HepG2 (cell line): ENCODE measurements at regions not wholly inside any gene's neighbourhood (a gene's known extent, or its start where the extent isn't known, plus 50 kb on each side); places are given as distances from the start of the nearest gene placed in this dataset.

ENCODE experiments used
- ATAC-seq: fragments of 200-7000 bp; cut with Tn5 transposase; 3 replicates; pipeline ENCODE4 v1.9.1; 2020; ENCODE audit warnings: mild to moderate bottlenecking, moderate library complexity
- BruUV-seq: library from RNA; stranded (reverse); fragments of 400-500 nt; replicated peaks from 2 replicates; lab custom pipeline; 2021; lab: Mats Ljungman, UMichigan
- CTCF ChIA-PET: fragments of 300-600 bp; formaldehyde crosslinking; extraction: SDS; loops from one replicate; lab custom pipeline; 2021; ENCODE audit warnings: low total read pairs, inconsistent platforms, low intra/inter-chr PET ratio; lab: Yijun Ruan, JAX
- POLR2A ChIA-PET: fragments of 350-600 bp; sonication (Branson Sonifier 250); formaldehyde crosslinking; loops from one replicate; lab custom pipeline; 2020; ENCODE audit warnings: antibody characterized with exemption, inconsistent platforms; lab: Yijun Ruan, JAX
- DNase-seq: peaks from one replicate; pipeline ENCODE4 v3.0.0-alpha.2; 2015; ENCODE audit warnings: low spot score
- FAIRE-seq: peaks from 3 replicates; lab custom pipeline; 2011; peaks lifted over from hg19 to GRCh38; lab: Jason Lieb, UNC
- H2AFZ ChIP-seq: one replicate; pipeline ENCODE4 v1.6.1; 2011; ENCODE audit warnings: low read length, inconsistent platforms
- H3K27ac ChIP-seq: fragments of 300-600 bp; 3 replicates; pipeline ENCODE4 v1.8.0; 2011; ENCODE audit warnings: mixed run types, mild to moderate bottlenecking, mixed read lengths, low read length, inconsistent platforms; ENCODE audit not compliant: insufficient read depth; ENCODE audit errors: extremely low read length
- H3K27me3 ChIP-seq, 2 experiments: fragments of 200-600 bp in 1 of 2; 2 replicates in 1 of 2; 3 replicates in 1 of 2; pipeline versions ENCODE4 v1.6.0 to v1.8.0; 2011; ENCODE audit warnings: low read length in 2 of 2, mild to moderate bottlenecking in 2 of 2, moderate library complexity in 2 of 2, inconsistent platforms in 1 of 2; ENCODE audit not compliant: insufficient read depth in 2 of 2, control insufficient read depth in 1 of 2
- H3K36me3 ChIP-seq, 2 experiments: fragments of 200-600 bp in 1 of 2; replicated peaks in 1 of 2; 2 replicates in 1 of 2; 3 replicates in 1 of 2; pipeline versions ENCODE4 v1.5.1 to v1.8.0; 2011; ENCODE audit warnings: low read length in 2 of 2, inconsistent platforms in 1 of 2; ENCODE audit not compliant: insufficient read depth in 2 of 2, control insufficient read depth in 1 of 2
- H3K4me1 ChIP-seq: 2 replicates; pipeline ENCODE4 v1.5.1; 2012; ENCODE audit warnings: low read length, inconsistent platforms; ENCODE audit not compliant: insufficient read depth
- H3K4me2 ChIP-seq: 2 replicates; pipeline ENCODE4 v1.6.0; 2011; ENCODE audit warnings: low read depth, low read length, inconsistent platforms
- H3K4me3 ChIP-seq, 3 experiments: fragments of 200-600 bp in 1 of 3; sonication (generic), shearing (Covaris generic) in 1 of 3; replicated peaks in 1 of 3; 2 replicates each; pipeline ENCODE4 v1.5.1; 2011 to 2016; ENCODE audit warnings: low read length in 3 of 3, inconsistent platforms in 2 of 3, low read depth in 2 of 3, mild to moderate bottlenecking in 2 of 3, control low read depth in 1 of 3, mixed read lengths in 1 of 3; ENCODE audit not compliant: insufficient read depth in 1 of 3
- H3K79me2 ChIP-seq: one replicate; pipeline ENCODE4 v1.6.1; 2011; ENCODE audit warnings: low read length, inconsistent platforms; ENCODE audit not compliant: insufficient read depth
- H3K9ac ChIP-seq: 2 replicates; pipeline ENCODE4 v1.6.0; 2011; ENCODE audit warnings: mild to moderate bottlenecking, low read depth, low read length, inconsistent platforms; ENCODE audit not compliant: insufficient read depth
- H3K9me3 ChIP-seq: 2 replicates; pipeline ENCODE4 v1.5.1; 2012; ENCODE audit warnings: mild to moderate bottlenecking, low read length
- H4K20me1 ChIP-seq: 2 replicates; pipeline ENCODE4 v1.6.0; 2011; ENCODE audit warnings: inconsistent platforms, mild to moderate bottlenecking, low read length, moderate library complexity; ENCODE audit not compliant: insufficient read depth
- ARNTL ChIP-seq: sonication (generic); formaldehyde crosslinking; IDR thresholded peaks from 2 replicates; pipeline ENCODE4 v1.4.0; 2020; ENCODE audit warnings: mild to moderate bottlenecking, missing genetic modification reagents
- ATF3 ChIP-seq: sonication (generic); formaldehyde crosslinking; IDR thresholded peaks from 2 replicates; pipeline ENCODE4 v1.4.0; 2020; ENCODE audit warnings: missing genetic modification reagents
- ELF4 ChIP-seq: sonication (generic); formaldehyde crosslinking; IDR thresholded peaks from 2 replicates; pipeline ENCODE4 v1.5.0; 2020; ENCODE audit warnings: missing genetic modification reagents, mild to moderate bottlenecking, moderate library complexity, borderline replicate concordance
- ETV5 ChIP-seq: IDR thresholded peaks from 2 replicates; pipeline ENCODE4 v1.6.1; 2018; ENCODE audit warnings: missing biosample characterization, missing genetic modification reagents, inconsistent platforms, borderline replicate concordance
- MAFF ChIP-seq: IDR thresholded peaks from 2 replicates; pipeline ENCODE4 v1.6.1; 2011; ENCODE audit warnings: low read depth, low read length, improper control_type of control experiment
- MTA1 ChIP-seq: sonication (generic); formaldehyde crosslinking; IDR thresholded peaks from 2 replicates; pipeline ENCODE4 v1.4.0; 2020; ENCODE audit warnings: missing genetic modification reagents, mild to moderate bottlenecking, borderline replicate concordance
- MTF2 ChIP-seq: sonication (generic); formaldehyde crosslinking; IDR thresholded peaks from 2 replicates; pipeline ENCODE4 v1.5.0; 2020; ENCODE audit warnings: missing genetic modification reagents, borderline replicate concordance
- TCF7L2 ChIP-seq: IDR thresholded peaks from 2 replicates; pipeline ENCODE4 v1.6.1; 2011; ENCODE audit warnings: mild to moderate bottlenecking, low read depth, low read length, moderate library complexity
- TERF1 ChIP-seq: sonication (generic); formaldehyde crosslinking; IDR thresholded peaks from 2 replicates; pipeline ENCODE4 v1.8.0; 2022; ENCODE audit warnings: mild to moderate bottlenecking, missing genetic modification reagents, moderate library complexity
- ZFP62 ChIP-seq: sonication (generic); formaldehyde crosslinking; IDR thresholded peaks from 2 replicates; pipeline ENCODE4 v1.4.0; 2020; ENCODE audit warnings: missing genetic modification reagents
- ZNF121 ChIP-seq: sonication (generic); formaldehyde crosslinking; IDR thresholded peaks from 2 replicates; pipeline ENCODE4 v1.5.0; 2020; ENCODE audit warnings: mild to moderate bottlenecking, missing genetic modification reagents
- ZNF263 ChIP-seq: sonication (generic); formaldehyde crosslinking; IDR thresholded peaks from 2 replicates; pipeline ENCODE4 v1.4.0; 2020; ENCODE audit warnings: missing genetic modification reagents
- ZNF282 ChIP-seq: fragments of 450-650 bp; IDR thresholded peaks from 2 replicates; pipeline ENCODE4 v1.6.1; 2018; ENCODE audit not compliant: partially characterized antibody
- ZNF468 ChIP-seq: sonication (generic); formaldehyde crosslinking; IDR thresholded peaks from 2 replicates; pipeline ENCODE4 v1.8.0; 2022; ENCODE audit warnings: mild to moderate bottlenecking, moderate library complexity, missing genetic modification reagents
- ZNF570 ChIP-seq: sonication (generic); formaldehyde crosslinking; IDR thresholded peaks from 2 replicates; pipeline ENCODE4 v1.4.0; 2020; ENCODE audit warnings: mild to moderate bottlenecking, missing genetic modification reagents, borderline replicate concordance
- ZSCAN20 ChIP-seq: sonication (generic); formaldehyde crosslinking; IDR thresholded peaks from 2 replicates; pipeline ENCODE4 v1.4.0; 2020; ENCODE audit warnings: missing genetic modification reagents, mild to moderate bottlenecking, borderline replicate concordance
- WGBS: methylation state at CpG from one replicate; pipeline ENCODE4 v1.1.6; 2017; ENCODE audit warnings: low lambda C conversion rate; 5-methylcytosine and 5-hydroxymethylcytosine counted together
- in situ Hi-C: cut with HindIII; loops from 2 replicates; pipeline ENCODE4 v1.10.0; 2017; ENCODE audit warnings: low pct_unique_long_range_greater_than_20kb; ENCODE audit not compliant: extremely low pct_ligation_motif_present
- intact Hi-C: fragments of 100-400 bp; cut with micrococcal nuclease; formaldehyde crosslinking; loops from one replicate; pipeline ENCODE4 v1.10.0; 2022; ENCODE audit not compliant: unreplicated experiment

GRCh38 chr5:116702776-116703175, 128.2 kb upstream of the SEMA6A start:
- no TSS peak for BruUV-seq
- FAIRE-seq (no peak), DNase-seq (no peak), ATAC-seq (no peak)
- in situ Hi-C loops = no loop called here
- Histone ChIP-seq H3K4me3 (no peak overlapping the region), H3K4me1 (no peaks in the 10 kb centered on the region), H3K9me3 (no peaks in the 10 kb centered on the region), H2AFZ (no peak overlapping the region), H3K9ac (no peak overlapping the region), H4K20me1 (no peaks in the 10 kb centered on the region), H3K79me2 (no peaks in the 10 kb centered on the region)
- CTCF ChIA-PET = no interaction called here
- POLR2A ChIA-PET = no interaction called here
- TF ChIP-seq MTA1 = no peak
- no peak for TF ChIP-seq TERF1
- no peak for TF ChIP-seq ELF4
- TF ChIP-seq ARNTL = no peak
- no peak for TF ChIP-seq ZSCAN20 (CRISPR knock-in tag)
- TF ChIP-seq ZNF570 (CRISPR knock-in tag) = no peak
- TF ChIP-seq TCF7L2 = no peak
- no peak for TF ChIP-seq ZNF121 (CRISPR knock-in tag)
- TF ChIP-seq ZNF282 = no peak
- no peak for TF ChIP-seq ETV5 (CRISPR knock-in tag)
- no peak for TF ChIP-seq ZNF263
- no peak for TF ChIP-seq ZNF468 (CRISPR knock-in tag)
- TF ChIP-seq ATF3 (CRISPR knock-in tag) = no peak
- TF ChIP-seq MAFF = no peak
- TF ChIP-seq ZFP62 (CRISPR knock-in tag) = no peak
- no peak for TF ChIP-seq MTF2 (CRISPR knock-in tag)
- TF ChIP-seq, all 625 proteins: peak for 0
- Histone ChIP-seq H3K27ac (no peak overlapping the region), H3K4me2 (no peak overlapping the region), H3K36me3 (no peaks in the 10 kb centered on the region), H3K27me3 (peaks cover 0 to 5% of the 10 kb centered on the region in 2 experiments; a peak in 2 of 5 replicates)
- 0% methylated on average over 1 of the region's 1 CpG for WGBS
- intact Hi-C loops = no loop called here
